MM.1S (cell line): ENCODE measurements at regions not wholly inside any gene's neighbourhood (a gene's known extent, or its start where the extent isn't known, plus 50 kb on each side); places are given as distances from the start of the nearest gene placed in this dataset.

Source experiments
- DNase-seq: peaks from one replicate; pipeline ENCODE4 v3.0.0-alpha.2; 2015
- H2AFZ ChIP-seq: fragments of 300-600 bp; sonication (generic); 2 replicates; pipeline ENCODE4 v1.6.0; 2016; ENCODE audit warnings: antibody characterized with exemption, low read length
- H3F3A ChIP-seq: fragments of 300-600 bp; sonication (generic); 2 replicates; pipeline ENCODE4 v1.6.1; 2016; ENCODE audit warnings: mild to moderate bottlenecking, antibody characterized with exemption, low read length, moderate library complexity, mixed read lengths; ENCODE audit not compliant: insufficient read depth
- H3K27ac ChIP-seq: fragments of 300-600 bp; sonication (generic); 2 replicates; pipeline ENCODE4 v1.5.1; 2016; ENCODE audit warnings: mild to moderate bottlenecking, low read length
- H3K27me3 ChIP-seq: fragments of 300-600 bp; sonication (generic); replicated peaks from 2 replicates; pipeline ENCODE4 v1.6.0; 2016; ENCODE audit warnings: low read length; ENCODE audit not compliant: insufficient read depth
- H3K36me3 ChIP-seq: fragments of 300-600 bp; sonication (generic); replicated peaks from 2 replicates; pipeline ENCODE4 v1.6.1; 2016; ENCODE audit warnings: mild to moderate bottlenecking, low read length, mixed read lengths; ENCODE audit not compliant: insufficient read depth
- H3K4me1 ChIP-seq: fragments of 300-600 bp; sonication (generic); 2 replicates; pipeline ENCODE4 v1.6.1; 2016; ENCODE audit warnings: low read length, mixed read lengths
- H3K4me2 ChIP-seq: fragments of 300-600 bp; sonication (generic); 2 replicates; pipeline ENCODE4 v1.6.0; 2016; ENCODE audit warnings: low read depth, low read length
- H3K4me3 ChIP-seq: fragments of 300-600 bp; sonication (generic); 2 replicates; pipeline ENCODE4 v1.5.1; 2016; ENCODE audit warnings: low read length, mixed read lengths
- H3K79me2 ChIP-seq: fragments of 300-600 bp; sonication (generic); 2 replicates; pipeline ENCODE4 v1.6.1; 2016; ENCODE audit warnings: mixed run types, low read length, mixed read lengths
- H3K9ac ChIP-seq: fragments of 300-600 bp; sonication (generic); 2 replicates; pipeline ENCODE4 v1.6.1; 2016; ENCODE audit warnings: low read length, mixed read lengths
- H3K9me2 ChIP-seq: fragments of 300-600 bp; sonication (generic); replicated peaks from 2 replicates; pipeline ENCODE4 v1.6.1; 2016; ENCODE audit warnings: mild to moderate bottlenecking, low read length, mixed read lengths; ENCODE audit not compliant: insufficient read depth
- H3K9me3 ChIP-seq: fragments of 300-600 bp; sonication (generic); replicated peaks from 2 replicates; pipeline ENCODE4 v1.6.1; 2016; ENCODE audit warnings: mild to moderate bottlenecking, low read length, mixed read lengths; ENCODE audit not compliant: insufficient read depth
- H4K20me1 ChIP-seq: fragments of 300-600 bp; sonication (generic); 2 replicates; pipeline ENCODE4 v1.6.1; 2016; ENCODE audit warnings: mild to moderate bottlenecking, low read length, moderate library complexity, mixed read lengths; ENCODE audit not compliant: insufficient read depth
- CTCF ChIP-seq: fragments of 300-600 bp; sonication (generic); IDR thresholded peaks from 2 replicates; pipeline ENCODE4 v1.5.1; 2016; ENCODE audit warnings: antibody characterized with exemption, low read length, mixed read lengths
- EZH2 ChIP-seq: fragments of 300-600 bp; sonication (generic); optimal IDR thresholded peaks from 2 replicates; pipeline ENCODE3; 2017; ENCODE audit warnings: low read depth, mild to moderate bottlenecking, antibody characterized with exemption, low read length, mixed read lengths
- EZH2phosphoT487 ChIP-seq: fragments of 300-600 bp; sonication (generic); IDR thresholded peaks from 2 replicates; pipeline ENCODE4 v1.6.1; 2018; ENCODE audit warnings: antibody characterized with exemption, low read length

- H3K9ac ChIP-seq, result no peak overlapping the region
- no peaks in the 10 kb centered on the region for H3K36me3 ChIP-seq
- H3F3A ChIP-seq, result no peaks in the 10 kb centered on the region
- no peak overlapping the region for H3K4me3 ChIP-seq
- no peaks in the 10 kb centered on the region for H4K20me1 ChIP-seq
- no peaks in the 10 kb centered on the region for H3K4me1 ChIP-seq
- H3K79me2 ChIP-seq, result no peaks in the 10 kb centered on the region
- no peak overlapping the region for H3K27ac ChIP-seq
- no peaks in the 10 kb centered on the region for H3K9me3 ChIP-seq
- H3K4me2 ChIP-seq, result no peak overlapping the region
- TF ChIP-seq EZH2phosphoT487 (no peak), CTCF (no peak), EZH2 (no peak)
- DNase-seq, result no peak
- H2AFZ ChIP-seq, result no peak overlapping the region
- no peaks in the 10 kb centered on the region for H3K27me3 ChIP-seq
- H3K9me2 ChIP-seq, result no peaks in the 10 kb centered on the region
These were observed 66.7 kb downstream of the BARHL2 start for GRCh38 chr1:90650401-90650800.

- H3K79me2 ChIP-seq, result no peaks in the 10 kb centered on the region
- no peak overlapping the region for H3K4me3 ChIP-seq
These were observed 76.8 kb downstream of the BARHL2 start for GRCh38 chr1:90640325-90640724.

GRCh38 chr1:90622666-90623065 lies 94.4 kb downstream of the BARHL2 start:
- no peak overlapping the region for H3K4me3 ChIP-seq
- no peaks in the 10 kb centered on the region for H3K79me2 ChIP-seq
- no peaks in the 10 kb centered on the region for H3K36me3 ChIP-seq
- no peaks in the 10 kb centered on the region for H3K4me1 ChIP-seq
- no peak for TF ChIP-seq CTCF
- no peak for TF ChIP-seq EZH2
- no peak for TF ChIP-seq EZH2phosphoT487
- no peak overlapping the region for H3K27ac ChIP-seq
- H2AFZ ChIP-seq, result no peak overlapping the region
- H3K9me3 ChIP-seq, result no peaks in the 10 kb centered on the region
- H3F3A ChIP-seq, result no peaks in the 10 kb centered on the region
- no peak overlapping the region for H3K4me2 ChIP-seq
- H3K27me3 ChIP-seq, result no peaks in the 10 kb centered on the region
- DNase-seq, result no peak
- no peaks in the 10 kb centered on the region for H4K20me1 ChIP-seq
- no peak overlapping the region for H3K9ac ChIP-seq
- no peaks in the 10 kb centered on the region for H3K9me2 ChIP-seq

More at GRCh38 chr1:90640325-90640724, 76.8 kb downstream of the BARHL2 start:
- no peaks in the 10 kb centered on the region for H3F3A ChIP-seq
- H3K36me3 ChIP-seq, result no peaks in the 10 kb centered on the region
- H2AFZ ChIP-seq, result no peak overlapping the region
- no peak for DNase-seq
- no peaks in the 10 kb centered on the region for H3K9me2 ChIP-seq
- no peaks in the 10 kb centered on the region for H3K4me1 ChIP-seq
- H3K9ac ChIP-seq, result no peak overlapping the region
- TF ChIP-seq EZH2phosphoT487 (no peak), EZH2 (no peak), CTCF (no peak)
- no peaks in the 10 kb centered on the region for H3K9me3 ChIP-seq
- H3K27me3 ChIP-seq, result no peaks in the 10 kb centered on the region
- no peaks in the 10 kb centered on the region for H4K20me1 ChIP-seq
- no peak overlapping the region for H3K27ac ChIP-seq
- H3K4me2 ChIP-seq, result no peak overlapping the region
